Urinary bladder (tissue), 3 donors: ENCODE measurements at regions not wholly inside any gene's neighbourhood (a gene's known extent, or its start where the extent isn't known, plus 50 kb on each side); places are given as distances from the start of the nearest gene placed in this dataset.

Experiments used
- DNase-seq: peaks from one replicate; pipeline ENCODE4 v3.0.0-alpha.2; 2015; ENCODE audit errors: extremely low spot score
- H3K27ac ChIP-seq: one replicate; pipeline ENCODE4 v1.5.1; 2013; ENCODE audit warnings: low read depth, mild to moderate bottlenecking, moderate library complexity
- H3K36me3 ChIP-seq: one replicate; pipeline ENCODE4 v1.6.1; 2013; ENCODE audit warnings: mild to moderate bottlenecking, moderate library complexity; ENCODE audit not compliant: insufficient read depth
- H3K4me1 ChIP-seq: one replicate; pipeline ENCODE4 v1.6.1; 2013; ENCODE audit warnings: mild to moderate bottlenecking, moderate library complexity; ENCODE audit not compliant: insufficient read depth
- H3K4me3 ChIP-seq: one replicate; pipeline ENCODE4 v1.5.1; 2013; ENCODE audit warnings: low read depth, low read length
- WGBS: extraction: QIAGEN DNeasy Blood & Tissue Kit; methylation state at CpG from one replicate; pipeline ENCODE4 v1.1.7; 2013; 5-methylcytosine and 5-hydroxymethylcytosine counted together
- donor health status: healthy with polysubstance abuse.
- donor health status: healthy.

DNA sequence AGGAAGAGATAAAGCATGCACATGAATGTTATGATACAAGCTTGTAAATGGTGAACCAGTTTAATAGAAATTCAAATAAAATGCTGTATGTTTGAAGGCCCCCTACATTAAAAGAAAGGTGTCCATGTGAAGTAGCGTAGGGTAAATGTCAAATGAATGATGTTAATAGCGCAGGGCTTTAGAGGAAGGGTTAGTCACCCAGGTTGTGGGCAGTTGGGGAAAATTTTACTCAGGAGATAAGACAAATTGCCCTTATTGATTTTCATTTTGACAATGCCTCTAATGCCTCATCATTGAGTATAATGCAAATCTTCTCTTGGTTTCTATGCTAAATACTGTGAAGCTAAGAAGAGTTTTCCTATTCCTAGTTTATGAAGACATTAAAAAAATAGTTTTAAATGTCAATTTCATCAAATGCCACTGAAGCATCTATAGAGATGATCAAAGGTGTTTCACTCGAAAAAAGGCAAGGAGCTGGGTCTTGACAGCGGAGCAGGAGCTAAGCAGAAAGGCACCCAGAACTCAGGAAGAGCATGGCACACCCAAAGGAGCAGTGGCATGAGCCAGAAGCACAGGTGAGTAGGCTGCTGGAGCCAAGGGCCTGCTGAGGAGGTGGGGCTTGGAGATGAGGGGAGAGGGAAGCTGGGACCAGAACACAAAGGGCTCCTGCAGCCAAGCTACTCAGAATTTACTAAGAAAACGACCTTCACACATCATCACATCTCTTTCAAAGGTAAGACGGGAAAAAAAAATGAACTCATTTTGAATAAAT is 129.3 kb upstream of the ACKR3 start:
- DNase-seq: no peak
- WGBS: 77% methylated on average over 6 of the region's 6 CpGs
- no peaks in the 10 kb centered on the region for H3K36me3 ChIP-seq
- no peak overlapping the region for H3K27ac ChIP-seq
- H3K4me3 ChIP-seq: no peak overlapping the region
- no peaks in the 10 kb centered on the region for H3K4me1 ChIP-seq

DNA sequence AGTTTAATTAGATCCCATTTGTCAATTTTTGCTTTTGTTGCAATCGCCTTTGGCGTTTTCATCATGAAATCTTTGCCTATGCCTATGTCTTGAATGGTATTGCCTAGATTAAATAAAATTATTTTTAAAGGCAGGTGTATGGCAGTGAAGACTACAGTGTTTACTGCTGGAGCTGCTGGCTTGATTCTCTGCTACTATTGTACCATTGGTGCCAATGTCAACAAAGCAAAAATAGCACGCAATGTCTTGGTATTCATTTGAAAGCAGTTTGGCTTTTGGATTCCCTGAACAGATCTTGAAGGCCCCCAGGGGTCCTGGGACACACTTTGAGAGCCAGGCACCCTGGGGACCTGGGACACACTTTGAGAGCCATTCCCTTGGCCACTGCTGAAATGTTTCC is 125.4 kb upstream of the ACKR3 start:
- no peaks in the 10 kb centered on the region for H3K4me1 ChIP-seq
- no peaks in the 10 kb centered on the region for H3K36me3 ChIP-seq
- H3K4me3 ChIP-seq: no peak overlapping the region

DNA sequence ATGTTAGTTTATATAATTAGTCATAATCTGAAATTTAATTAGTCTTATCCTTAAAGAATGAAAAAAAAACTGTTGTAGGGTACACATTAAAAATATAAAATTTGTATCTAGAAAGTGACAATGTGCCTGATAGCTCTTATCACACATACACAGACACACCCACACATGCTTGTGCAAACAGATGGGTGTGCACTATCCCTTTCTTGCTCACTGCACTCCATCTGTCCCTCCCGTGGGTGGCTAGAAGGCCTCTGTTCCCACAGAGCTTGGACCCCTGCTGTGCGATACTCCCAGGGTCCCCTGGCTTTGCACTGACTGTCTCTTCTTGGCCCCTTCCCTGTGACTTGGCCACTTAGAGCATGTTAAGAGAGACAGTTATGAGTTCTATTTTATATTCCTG is 123.9 kb upstream of the ACKR3 start:
- Histone ChIP-seq H3K4me1 (no peaks in the 10 kb centered on the region), H3K4me3 (no peak overlapping the region), H3K27ac (no peak overlapping the region), H3K36me3 (no peaks in the 10 kb centered on the region)
- DNase-seq: no peak
- 77% methylated on average over 2 of the region's 2 CpGs for WGBS

More for the DNA sequence above, 125.4 kb upstream of the ACKR3 start:
- no peak for DNase-seq
- no peak overlapping the region for H3K27ac ChIP-seq
- 87% methylated on average over 3 of the region's 3 CpGs for WGBS

DNA sequence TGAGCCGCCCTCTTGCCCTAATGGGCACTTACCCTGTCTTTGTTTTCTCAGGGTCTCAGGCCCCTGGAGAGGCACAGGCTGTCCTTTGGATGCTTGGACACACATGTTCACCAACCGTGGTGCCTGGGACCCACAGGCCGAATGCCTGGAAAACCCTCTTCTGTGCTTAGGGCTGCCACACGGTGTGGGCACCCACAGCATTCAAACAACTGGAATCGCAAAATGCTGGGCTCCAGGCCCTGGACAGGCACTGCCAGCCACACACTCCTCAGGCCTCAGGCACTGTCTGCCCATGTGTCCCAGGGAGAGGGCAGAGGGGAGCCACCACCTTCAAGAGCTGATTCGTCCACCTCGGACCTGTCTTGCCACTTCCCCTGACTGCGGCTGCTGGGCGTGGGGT is 123.1 kb upstream of the ACKR3 start:
- DNase-seq: no peak
- H3K4me3 ChIP-seq: no peak overlapping the region
- H3K4me1 ChIP-seq: no peaks in the 10 kb centered on the region
- no peaks in the 10 kb centered on the region for H3K36me3 ChIP-seq
- 96% methylated on average over 9 of the region's 9 CpGs for WGBS
- H3K27ac ChIP-seq: no peak overlapping the region

- DNase-seq: no peak
- H3K36me3 ChIP-seq: no peaks in the 10 kb centered on the region
- H3K27ac ChIP-seq: no peak overlapping the region
- H3K4me3 ChIP-seq: no peak overlapping the region
- 83% methylated on average over 15 of the region's 15 CpGs for WGBS
- H3K4me1 ChIP-seq: no peaks in the 10 kb centered on the region
Observed at GRCh38 chr2:236449167-236449761, 120.4 kb upstream of the ACKR3 start.

DNA sequence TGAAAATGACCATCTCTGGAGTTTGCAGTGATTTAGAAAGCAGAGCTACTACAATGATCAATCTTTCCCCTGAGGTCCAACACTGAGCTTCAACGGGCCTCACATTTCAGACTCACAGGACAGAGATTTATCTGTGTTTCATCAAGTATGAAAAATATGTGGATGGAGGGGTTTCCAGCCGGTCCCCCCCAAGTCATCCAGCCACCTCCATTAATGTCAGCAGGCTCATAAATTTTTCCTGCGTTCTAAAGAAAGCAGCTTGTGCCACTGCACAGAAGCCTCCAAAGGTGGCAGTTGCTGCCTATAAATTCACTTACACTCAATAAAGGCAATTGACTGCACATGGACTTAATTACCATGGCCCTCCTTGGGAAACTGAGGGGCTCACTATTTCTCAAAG is 117.4 kb upstream of the ACKR3 start:
- 49% methylated on average over 3 of the region's 3 CpGs for WGBS

DNA sequence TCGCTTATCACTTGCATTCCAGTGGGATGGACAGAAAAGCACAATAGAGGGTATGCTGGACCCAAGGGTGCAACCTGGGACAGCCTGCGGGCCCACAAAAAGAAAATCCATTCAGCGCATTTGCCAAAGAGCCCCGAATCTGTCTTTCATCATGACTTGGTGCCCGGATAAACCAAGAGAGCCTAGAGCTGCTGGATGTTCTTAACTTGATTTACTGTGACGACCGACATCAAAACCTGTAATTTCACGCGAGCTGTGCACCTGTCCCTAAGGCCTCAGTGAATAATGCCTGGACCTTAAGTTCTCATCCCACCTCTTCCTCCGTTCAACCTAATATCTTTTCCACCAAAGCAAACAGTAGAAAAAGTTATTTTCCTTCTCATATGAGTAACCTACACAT is 115.5 kb upstream of the ACKR3 start:
- no peak for DNase-seq
- Histone ChIP-seq H3K4me3 (no peak overlapping the region), H3K27ac (no peak overlapping the region), H3K36me3 (no peaks in the 10 kb centered on the region), H3K4me1 (no peaks in the 10 kb centered on the region)
- WGBS: 90% methylated on average over 10 of the region's 10 CpGs

More for the DNA sequence above, 117.4 kb upstream of the ACKR3 start:
- Histone ChIP-seq H3K36me3 (no peaks in the 10 kb centered on the region), H3K4me1 (no peaks in the 10 kb centered on the region), H3K4me3 (no peak overlapping the region), H3K27ac (no peak overlapping the region)
- DNase-seq: no peak

- H3K4me3 ChIP-seq: no peak overlapping the region
- WGBS: 97% methylated on average over 18 of the region's 18 CpGs
- no peaks in the 10 kb centered on the region for H3K4me1 ChIP-seq
- H3K27ac ChIP-seq: no peak overlapping the region
- DNase-seq: no peak
- no peaks in the 10 kb centered on the region for H3K36me3 ChIP-seq
Observed at GRCh38 chr2:236459393-236459792, 110.2 kb upstream of the ACKR3 start.

GRCh38 chr2:236464140-236464539 is 105.5 kb upstream of the ACKR3 start:
- DNase-seq: no peak
- Histone ChIP-seq H3K4me3 (no peak overlapping the region), H3K27ac (no peak overlapping the region), H3K36me3 (no peaks in the 10 kb centered on the region), H3K4me1 (no peaks in the 10 kb centered on the region)
- 93% methylated on average over 1 of the region's 1 CpG for WGBS

DNA sequence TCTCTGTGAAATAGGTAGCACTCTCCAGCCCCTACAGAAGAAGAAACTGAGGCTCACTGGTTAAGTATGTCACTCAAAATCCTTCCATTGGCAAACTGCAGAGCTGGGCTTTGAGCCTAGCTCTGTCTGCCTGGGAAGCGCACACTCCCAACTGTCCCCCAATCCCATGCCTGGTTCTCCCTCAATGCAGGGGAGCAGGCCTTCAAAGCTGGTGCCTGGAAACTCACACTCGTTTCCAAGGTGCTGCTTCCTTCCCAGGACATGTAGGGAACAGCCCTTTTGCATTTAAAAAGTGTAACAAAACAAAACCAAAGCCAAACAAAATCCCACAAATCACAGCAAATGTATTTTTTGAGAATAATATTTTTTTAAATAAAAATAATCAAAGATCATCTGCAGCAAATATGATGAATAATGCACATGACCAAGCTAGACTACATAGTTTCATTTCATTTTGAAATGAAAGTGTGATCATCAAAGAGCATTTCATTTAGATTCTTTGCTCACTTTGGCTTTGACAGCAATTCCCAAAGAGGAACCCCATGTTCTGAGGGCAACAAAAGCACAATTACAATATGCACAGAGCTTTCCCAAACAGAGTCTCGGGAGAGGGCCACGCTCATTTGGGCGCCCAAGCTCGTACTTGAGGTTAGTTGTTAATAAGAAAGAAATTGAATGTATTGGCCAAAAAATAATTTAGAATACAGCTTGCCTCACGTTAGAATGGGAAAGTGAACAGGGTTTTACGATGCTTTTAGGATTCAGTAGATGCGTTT is 96.7 kb upstream of the ACKR3 start:
- no peak for DNase-seq
- 83% methylated on average over 9 of the region's 9 CpGs for WGBS
- Histone ChIP-seq H3K36me3 (peaks cover 1% of the 10 kb centered on the region), H3K27ac (no peak overlapping the region), H3K4me3 (no peak overlapping the region), H3K4me1 (no peaks in the 10 kb centered on the region)

DNA sequence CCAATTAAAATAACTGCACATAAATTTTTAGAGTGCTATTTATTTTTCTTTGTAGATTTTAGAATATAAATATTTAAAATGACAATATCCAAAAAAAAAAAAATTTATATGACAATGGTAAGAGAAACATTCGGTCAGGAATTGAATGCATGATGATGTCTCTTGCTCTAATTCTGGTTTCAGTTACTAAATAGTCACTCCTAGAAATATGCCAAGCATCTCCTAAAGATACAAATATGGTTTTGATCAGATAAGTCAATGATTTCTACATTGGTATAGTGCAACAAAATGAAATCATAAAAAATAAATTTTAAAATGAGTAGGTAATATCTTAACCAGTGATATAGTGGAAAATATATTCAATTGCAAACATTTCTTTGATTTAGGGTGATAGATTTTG is 95.9 kb upstream of the ACKR3 start:
- 64% methylated on average over 1 of the region's 1 CpG for WGBS
- no peak for DNase-seq
- Histone ChIP-seq H3K36me3 (peaks cover 1% of the 10 kb centered on the region), H3K27ac (no peak overlapping the region), H3K4me1 (no peaks in the 10 kb centered on the region), H3K4me3 (no peak overlapping the region)

DNA sequence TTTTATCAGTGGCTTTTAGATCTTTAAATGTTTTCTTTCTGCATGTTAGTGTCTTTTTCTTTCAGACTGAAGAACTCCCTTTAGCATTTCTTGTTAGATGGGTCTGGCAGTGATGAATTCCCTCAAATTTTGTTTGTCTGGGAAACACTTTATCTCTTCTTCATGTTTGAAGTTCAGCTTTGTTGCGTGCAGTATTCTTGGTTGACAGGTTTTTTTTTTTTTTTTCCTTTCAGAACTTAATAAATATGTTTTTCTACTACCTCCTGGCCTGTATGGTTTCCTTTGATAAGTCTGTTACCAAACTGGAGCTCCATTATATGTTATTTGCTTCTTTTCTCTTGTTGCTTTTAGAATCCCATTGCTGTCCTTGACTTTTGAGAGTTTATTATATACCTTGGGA is 89.8 kb upstream of the ACKR3 start:
- H3K4me1 ChIP-seq: no peaks in the 10 kb centered on the region
- no peak for DNase-seq
- WGBS: 100% methylated on average over 1 of the region's 1 CpG

GRCh38 chr2:236483102-236483501 is 86.5 kb upstream of the ACKR3 start:
- 98% methylated on average over 1 of the region's 1 CpG for WGBS
- H3K4me3 ChIP-seq: no peak overlapping the region
- no peak for DNase-seq
- H3K27ac ChIP-seq: no peak overlapping the region
- H3K4me1 ChIP-seq: no peaks in the 10 kb centered on the region
- no peaks in the 10 kb centered on the region for H3K36me3 ChIP-seq

More for the DNA sequence above, 89.8 kb upstream of the ACKR3 start:
- Histone ChIP-seq H3K4me3 (no peak overlapping the region), H3K36me3 (no peaks in the 10 kb centered on the region), H3K27ac (no peak overlapping the region)

DNA sequence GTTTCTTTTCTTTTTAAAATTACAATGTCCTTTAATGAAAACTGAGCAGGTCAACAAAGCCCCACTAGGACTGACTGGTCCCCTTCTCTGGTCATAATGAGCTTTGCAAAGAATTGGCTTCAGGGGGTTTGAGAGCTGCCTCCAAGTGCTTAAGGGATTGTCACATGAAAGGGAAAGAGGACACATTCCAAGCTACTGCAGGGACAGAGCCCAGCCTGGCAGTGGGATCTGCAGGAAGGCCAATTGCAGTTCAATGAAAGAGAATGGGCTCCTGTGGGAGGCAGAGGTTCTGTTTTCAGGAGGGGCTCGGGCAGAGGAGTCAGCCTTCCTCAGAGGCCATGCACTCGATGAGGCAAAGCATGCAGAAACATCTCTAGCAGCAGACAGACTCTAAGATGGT is 84.1 kb upstream of the ACKR3 start:
- Histone ChIP-seq H3K36me3 (no peaks in the 10 kb centered on the region), H3K4me1 (no peaks in the 10 kb centered on the region), H3K4me3 (no peak overlapping the region), H3K27ac (no peak overlapping the region)
- WGBS: 83% methylated on average over 2 of the region's 2 CpGs
- no peak for DNase-seq
